ENCODE measurements at regions not wholly inside any gene's neighbourhood (a gene's known extent, or its start where the extent isn't known, plus 50 kb on each side); places are given as distances from the start of the nearest gene placed in this dataset.
A peak's percentile ranks its signal among the peaks of the same experiment; 100 is the strongest.
"Not testable (repeated sequence)": the region's sequence is repeated elsewhere in the genome, so short reads cannot be mapped to it uniquely, and the experiment has no call there.

- no peak for DNase-seq (ENCODE audit: low read depth)
Measured at GRCh38 chr3:184477940-184478339, 83.6 kb upstream of the EPHB3 start.

- DNase-seq (ENCODE audit: low read depth), result no peak
Measured at GRCh38 chr3:184479426-184480126, 82.0 kb upstream of the EPHB3 start.

- no peak for DNase-seq (ENCODE audit: low read depth)
Measured at GRCh38 chr3:184480831-184481230, 80.8 kb upstream of the EPHB3 start.

GRCh38 chr3:184481984-184482671 lies 79.5 kb upstream of the EPHB3 start:
- no peak for DNase-seq (ENCODE audit: low read depth)

GRCh38 chr3:184485241-184485640 lies 76.3 kb upstream of the EPHB3 start:
- DNase-seq (ENCODE audit: low read depth), result no peak

GRCh38 chr3:184485906-184486305 lies 75.7 kb upstream of the EPHB3 start:
- DNase-seq (ENCODE audit: low read depth), result no peak

GRCh38 chr3:184486614-184487013 lies 75.0 kb upstream of the EPHB3 start:
- DNase-seq (ENCODE audit: low read depth), result no peak

- DNase-seq (ENCODE audit: low read depth), result no peak
Measured at GRCh38 chr3:184488577-184488976, 73.0 kb upstream of the EPHB3 start.

GRCh38 chr3:184489268-184489841 lies 72.2 kb upstream of the EPHB3 start:
- DNase-seq (ENCODE audit: low read depth), result no peak

GRCh38 chr3:184491011-184491576 lies 70.5 kb upstream of the EPHB3 start:
- no peak for DNase-seq (ENCODE audit: low read depth)

GRCh38 chr3:184491867-184492615 lies 69.5 kb upstream of the EPHB3 start:
- no peak for DNase-seq (ENCODE audit: low read depth)

- DNase-seq (ENCODE audit: low read depth), result no peak
Measured at GRCh38 chr3:184496933-184497332, 64.7 kb upstream of the EPHB3 start.

GRCh38 chr3:184497804-184498203 lies 63.8 kb upstream of the EPHB3 start:
- no peak for DNase-seq (ENCODE audit: low read depth)

GRCh38 chr3:184498986-184499606 lies 62.5 kb upstream of the EPHB3 start:
- DNase-seq (ENCODE audit: low read depth), result no peak

GRCh38 chr3:184500344-184500923 lies 61.2 kb upstream of the EPHB3 start:
- DNase-seq (ENCODE audit: low read depth), result no peak

GRCh38 chr3:184502123-184502667 lies 59.4 kb upstream of the EPHB3 start:
- DNase-seq (ENCODE audit: low read depth), result no peak

GRCh38 chr3:184502841-184503240 lies 58.7 kb upstream of the EPHB3 start:
- not testable (repeated sequence) for DNase-seq (ENCODE audit: low read depth)

- peak; percentile 13 for DNase-seq (ENCODE audit: low read depth)
Measured at GRCh38 chr3:184503647-184504046, 57.9 kb upstream of the EPHB3 start.

- DNase-seq (ENCODE audit: low read depth), result no peak
Measured at GRCh38 chr3:184505076-184505878, 56.3 kb upstream of the EPHB3 start.

GRCh38 chr3:184506561-184506991 lies 55.0 kb upstream of the EPHB3 start:
- peak; percentile 29 for DNase-seq (ENCODE audit: low read depth)

Data from ELR (cell line).